8988T (cell line): ENCODE measurements at regions not wholly inside any gene's neighbourhood (a gene's known extent, or its start where the extent isn't known, plus 50 kb on each side); places are given as distances from the start of the nearest gene placed in this dataset.
"Not testable (repeated sequence)": the region's sequence is repeated elsewhere in the genome, so short reads cannot be mapped to it uniquely, and the experiment has no call there.

Experiments used
- DNase-seq: peaks from one replicate; pipeline ENCODE4 v3.0.0; 2011

- DNase-seq: no peak
Measured at GRCh38 chr11:70886256-70886655, 366.1 kb downstream of the SHANK2 start.

GRCh38 chr11:70886676-70887541, 365.5 kb downstream of the SHANK2 start:
- DNase-seq: no peak

- DNase-seq: no peak
Measured at GRCh38 chr11:70887542-70887827, 364.9 kb downstream of the SHANK2 start.

GRCh38 chr11:70888061-70888460, 364.3 kb downstream of the SHANK2 start:
- DNase-seq: no peak

GRCh38 chr11:70889411-70889810, 363.0 kb downstream of the SHANK2 start:
- no peak for DNase-seq

- no peak for DNase-seq
Measured at GRCh38 chr11:70891844-70892380, 360.5 kb downstream of the SHANK2 start.

GRCh38 chr11:70892889-70893288, 359.5 kb downstream of the SHANK2 start:
- DNase-seq: no peak

- no peak for DNase-seq
Measured at GRCh38 chr11:70894566-70895365, 357.6 kb downstream of the SHANK2 start.

GRCh38 chr11:70895366-70895670, 357.1 kb downstream of the SHANK2 start:
- DNase-seq: no peak

- DNase-seq: no peak
Measured at GRCh38 chr11:70897429-70897828, 354.9 kb downstream of the SHANK2 start.

- DNase-seq: no peak
Measured at GRCh38 chr11:70899616-70900015, 352.8 kb downstream of the SHANK2 start.

GRCh38 chr11:70900540-70900939, 351.8 kb downstream of the SHANK2 start:
- DNase-seq: no peak

GRCh38 chr11:70901951-70902521, 350.3 kb downstream of the SHANK2 start:
- DNase-seq: no peak

GRCh38 chr11:70903229-70903628, 349.1 kb downstream of the SHANK2 start:
- DNase-seq: not testable (repeated sequence)

GRCh38 chr11:70906101-70906500, 346.3 kb downstream of the SHANK2 start:
- no peak for DNase-seq

GRCh38 chr11:70908223-70908622, 344.2 kb downstream of the SHANK2 start:
- no peak for DNase-seq

GRCh38 chr11:70910835-70911234, 341.5 kb downstream of the SHANK2 start:
- no peak for DNase-seq

GRCh38 chr11:70912226-70912840, 340.0 kb downstream of the SHANK2 start:
- DNase-seq: no peak

GRCh38 chr11:70913715-70914231, 338.6 kb downstream of the SHANK2 start:
- no peak for DNase-seq

- no peak for DNase-seq
Measured at GRCh38 chr11:70914496-70914895, 337.9 kb downstream of the SHANK2 start.

GRCh38 chr11:70915158-70915985, 337.0 kb downstream of the SHANK2 start:
- DNase-seq: no peak

- DNase-seq: no peak
Measured at GRCh38 chr11:70916351-70916750, 336.0 kb downstream of the SHANK2 start.
